CD4-positive, CD25-positive, alpha-beta regulatory T cell (primary cell): ENCODE measurements at regions not wholly inside any gene's neighbourhood (a gene's known extent, or its start where the extent isn't known, plus 50 kb on each side); places are given as distances from the start of the nearest gene placed in this dataset.

Experiments used
- ATAC-seq, 2 donors: fragments of 150-1000 bp; cut with Tn5 transposase; one replicate each; pipeline ENCODE4 v1.10.0; 2021; ENCODE audit warnings: low read depth in 2 of 2, moderate number of reproducible peaks in 2 of 2, moderate library complexity in 1 of 2
- DNase-seq, 3 donors: peaks; one replicate each; pipeline versions ENCODE4 v3.0.0 to v3.0.0-alpha.2; 2012 to 2022; ENCODE audit warnings: mixed read lengths in 1 of 3
- H3K27ac ChIP-seq: one replicate; pipeline ENCODE4 v1.7.0; 2013; ENCODE audit warnings: mild to moderate bottlenecking, low read length; ENCODE audit not compliant: insufficient read depth, poor library complexity, severe bottlenecking
- H3K27me3 ChIP-seq: one replicate; pipeline ENCODE4 v1.7.0; 2013; ENCODE audit warnings: low read length; ENCODE audit not compliant: control insufficient read depth, insufficient read depth
- H3K36me3 ChIP-seq: one replicate; pipeline ENCODE4 v1.7.0; 2013; ENCODE audit warnings: mild to moderate bottlenecking, low read length, moderate library complexity; ENCODE audit not compliant: control insufficient read depth, insufficient read depth
- H3K4me1 ChIP-seq: 2 replicates; pipeline ENCODE4 v1.7.0; 2013; ENCODE audit warnings: mild to moderate bottlenecking, low read length; ENCODE audit not compliant: insufficient read depth, control insufficient read depth, poor library complexity, severe bottlenecking
- H3K4me3 ChIP-seq: one replicate; pipeline ENCODE4 v1.7.0; 2013; ENCODE audit warnings: low read depth, mild to moderate bottlenecking, low read length, moderate library complexity
- H3K9me3 ChIP-seq, 2 experiments: 1 replicate in 1 of 2; 2 replicates in 1 of 2; pipeline ENCODE4 v1.7.0; 2013; ENCODE audit warnings: low read length in 2 of 2, mild to moderate bottlenecking in 1 of 2, moderate library complexity in 1 of 2; ENCODE audit not compliant: control insufficient read depth in 2 of 2
- H3K27ac Mint-ChIP-seq, 3 donors: one replicate each; pipeline ENCODE4 v1.8.0; 2020 to 2022; ENCODE audit warnings: mild to moderate bottlenecking in 3 of 3, mixed read lengths in 3 of 3, moderate library complexity in 2 of 3
- H3K27me3 Mint-ChIP-seq: one replicate; pipeline ENCODE4 v1.8.0; 2022; ENCODE audit warnings: mild to moderate bottlenecking, mixed read lengths
- H3K36me3 Mint-ChIP-seq: one replicate; pipeline ENCODE4 v1.8.0; 2020; ENCODE audit warnings: mixed read lengths
- H3K4me1 Mint-ChIP-seq, 4 donors: one replicate each; pipeline ENCODE4 v1.8.0; 2020 to 2022; ENCODE audit warnings: mixed read lengths in 4 of 4, mild to moderate bottlenecking in 1 of 4
- H3K4me3 Mint-ChIP-seq, 4 donors: one replicate each; pipeline ENCODE4 v1.8.0; 2020 to 2022; ENCODE audit warnings: mild to moderate bottlenecking in 4 of 4, mixed read lengths in 4 of 4, moderate library complexity in 3 of 4
- H3K9me3 Mint-ChIP-seq, 7 donors: one replicate each; pipeline ENCODE4 v1.8.0; 2020 to 2022; ENCODE audit warnings: mixed read lengths in 7 of 7, mild to moderate bottlenecking in 3 of 7, moderate library complexity in 2 of 7

DNA sequence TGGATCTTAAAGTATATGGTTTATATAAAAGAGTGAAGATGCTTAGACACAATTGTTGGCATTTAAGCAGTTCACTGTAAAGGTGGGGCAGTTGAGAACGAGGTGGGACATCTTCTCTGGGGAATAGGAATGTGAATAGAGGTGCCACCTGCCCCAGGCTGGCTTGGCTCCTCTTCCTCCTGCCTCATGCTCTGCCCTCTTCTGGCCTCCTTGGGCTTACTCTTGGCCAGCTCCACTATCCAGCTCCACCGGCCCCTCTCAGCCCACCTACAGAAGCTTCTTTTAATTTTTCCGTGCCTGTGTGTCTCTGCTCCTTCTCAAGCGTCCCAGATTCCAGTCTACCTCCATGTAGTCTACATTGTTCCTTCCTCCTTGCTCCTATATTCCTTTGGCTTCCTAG, 122.1 kb downstream of the NUF2 start:
- Histone ChIP-seq H3K4me3 (no peak overlapping the region), H3K9me3 (no peaks in the 10 kb centered on the region), H3K27ac (no peak overlapping the region), H3K4me1 (no peaks in the 10 kb centered on the region), H3K27me3 (no peaks in the 10 kb centered on the region), H3K36me3 (no peaks in the 10 kb centered on the region)
- DNase-seq: no peak
- ATAC-seq: no peak
- Mint-ChIP-seq H3K27ac (peak overlapping the region in 1 of 3 donors; percentile 6), H3K27me3 (no peaks in the 10 kb centered on the region), H3K4me3 (no peak overlapping the region), H3K9me3 (peaks cover 0 to 2% (median 0%) of the 10 kb centered on the region in 7 donors), H3K4me1 (no peaks in the 10 kb centered on the region), H3K36me3 (no peaks in the 10 kb centered on the region)

DNA sequence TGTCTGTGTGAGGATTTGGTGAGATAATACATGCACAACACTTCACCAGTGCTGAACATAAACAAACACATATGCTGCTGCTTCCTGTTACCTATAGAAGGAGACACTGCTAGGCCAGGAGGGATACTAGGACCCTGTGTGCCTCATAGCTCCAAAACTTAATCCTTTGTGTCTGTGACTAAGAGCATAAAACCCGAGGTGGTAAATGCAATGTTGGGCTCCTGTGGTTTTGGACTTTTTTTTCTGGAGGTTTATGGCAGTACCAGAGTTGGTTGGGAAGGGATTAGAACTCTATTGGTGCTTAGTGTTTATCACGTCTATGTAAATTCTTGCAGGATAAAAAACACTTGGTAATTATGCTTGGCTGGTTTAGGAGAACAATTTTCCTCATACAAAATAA, 122.9 kb downstream of the NUF2 start:
- Mint-ChIP-seq H3K4me1 (no peaks in the 10 kb centered on the region), H3K27ac (no peak overlapping the region), H3K9me3 (peaks cover 0 to 2% (median 0%) of the 10 kb centered on the region in 7 donors), H3K27me3 (no peaks in the 10 kb centered on the region), H3K4me3 (no peak overlapping the region), H3K36me3 (no peaks in the 10 kb centered on the region)
- DNase-seq (no peak), ATAC-seq (no peak)
- Histone ChIP-seq H3K9me3 (no peaks in the 10 kb centered on the region), H3K27ac (no peak overlapping the region), H3K4me3 (no peak overlapping the region), H3K4me1 (no peaks in the 10 kb centered on the region), H3K27me3 (no peaks in the 10 kb centered on the region), H3K36me3 (no peaks in the 10 kb centered on the region)

DNA sequence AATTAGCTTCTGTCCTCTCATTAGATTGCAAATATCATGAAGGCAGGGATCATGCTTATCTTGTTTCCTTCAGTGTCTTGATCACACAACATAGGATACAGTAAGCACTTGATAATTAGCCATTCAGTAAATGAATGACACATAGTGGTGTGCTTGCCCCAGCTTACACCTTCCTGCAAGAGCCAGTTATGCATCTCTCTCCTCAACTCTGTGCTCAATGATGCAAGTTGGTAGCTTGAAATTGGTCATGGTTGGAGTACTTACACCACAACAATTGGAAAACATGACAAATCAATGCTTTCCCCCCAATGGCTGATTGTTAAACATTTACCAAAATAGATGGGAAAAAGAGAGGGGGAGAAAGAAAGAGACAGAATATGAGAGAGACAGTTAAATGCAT, 129.2 kb downstream of the NUF2 start:
- H3K27ac Mint-ChIP-seq: no peak overlapping the region
- peaks cover 0 to 7% (median 0%) of the 10 kb centered on the region in 7 donors for H3K9me3 Mint-ChIP-seq
- Histone ChIP-seq H3K9me3 (no peaks in the 10 kb centered on the region), H3K36me3 (no peaks in the 10 kb centered on the region), H3K27ac (no peak overlapping the region), H3K27me3 (no peaks in the 10 kb centered on the region), H3K4me3 (no peak overlapping the region), H3K4me1 (no peaks in the 10 kb centered on the region)
- H3K4me1 Mint-ChIP-seq: no peaks in the 10 kb centered on the region
- no peak overlapping the region for H3K4me3 Mint-ChIP-seq
- H3K36me3 Mint-ChIP-seq: no peaks in the 10 kb centered on the region
- no peak for DNase-seq
- H3K27me3 Mint-ChIP-seq: no peaks in the 10 kb centered on the region
- no peak for ATAC-seq

DNA sequence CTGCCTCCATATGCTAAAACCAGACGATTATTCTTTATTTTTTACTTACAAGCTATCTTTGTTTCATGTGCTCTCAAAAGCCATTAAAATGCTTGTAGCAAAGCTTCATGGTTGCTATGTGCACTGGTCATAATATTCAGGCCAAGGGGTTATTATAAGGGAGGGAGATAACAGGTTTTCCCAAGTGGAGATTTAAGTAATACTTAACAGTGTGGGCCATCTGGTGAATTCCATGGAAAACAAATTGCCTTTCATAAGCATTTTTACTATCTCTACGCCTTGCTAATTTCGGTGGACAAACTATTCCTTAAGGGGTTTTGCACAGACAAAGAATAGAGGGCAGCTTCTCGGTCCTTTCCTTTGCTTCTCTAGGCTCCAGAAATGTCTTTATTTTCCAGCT, 137.8 kb downstream of the NUF2 start:
- H3K4me1 ChIP-seq: no peaks in the 10 kb centered on the region
- Mint-ChIP-seq H3K36me3 (no peaks in the 10 kb centered on the region), H3K27ac (no peak overlapping the region)

DNA sequence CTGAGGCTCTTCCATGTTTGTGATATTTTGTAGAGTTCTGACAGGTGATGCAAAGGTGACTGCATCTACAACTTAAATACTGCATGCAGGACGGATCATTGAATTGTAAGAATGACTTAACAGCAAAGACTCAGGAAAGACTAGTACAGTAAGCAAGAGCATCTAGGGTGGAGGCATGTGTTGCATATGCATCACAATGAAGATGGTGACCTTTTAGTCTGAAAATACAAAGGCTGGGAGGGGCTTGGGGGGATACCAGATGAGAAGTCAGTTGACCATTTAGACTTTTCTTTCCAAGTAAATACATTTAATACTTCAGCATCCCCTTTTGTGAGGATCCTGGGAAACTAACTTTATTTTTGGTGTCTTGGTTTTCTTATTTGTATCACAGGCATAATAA, 145.5 kb downstream of the NUF2 start:
- H3K36me3 Mint-ChIP-seq: no peaks in the 10 kb centered on the region
- no peak overlapping the region for H3K27ac Mint-ChIP-seq
- ATAC-seq (no peak), DNase-seq (no peak)
- no peaks in the 10 kb centered on the region for H3K4me1 Mint-ChIP-seq
- Histone ChIP-seq H3K27ac (no peak overlapping the region), H3K4me3 (no peak overlapping the region), H3K36me3 (no peaks in the 10 kb centered on the region), H3K27me3 (no peaks in the 10 kb centered on the region), H3K4me1 (no peaks in the 10 kb centered on the region), H3K9me3 (no peaks in the 10 kb centered on the region)
- no peak overlapping the region for H3K4me3 Mint-ChIP-seq
- H3K9me3 Mint-ChIP-seq: peaks cover 0 to 3% (median 0%) of the 10 kb centered on the region in 7 donors
- H3K27me3 Mint-ChIP-seq: no peaks in the 10 kb centered on the region

More for the DNA sequence above, 137.8 kb downstream of the NUF2 start:
- Histone ChIP-seq H3K27me3 (no peaks in the 10 kb centered on the region), H3K36me3 (no peaks in the 10 kb centered on the region), H3K27ac (no peak overlapping the region), H3K9me3 (no peaks in the 10 kb centered on the region), H3K4me3 (no peak overlapping the region)
- ATAC-seq (no peak), DNase-seq (no peak)
- no peak overlapping the region for H3K4me3 Mint-ChIP-seq
- H3K27me3 Mint-ChIP-seq: no peaks in the 10 kb centered on the region
- H3K4me1 Mint-ChIP-seq: no peaks in the 10 kb centered on the region
- H3K9me3 Mint-ChIP-seq: peaks cover 0 to 5% (median 0%) of the 10 kb centered on the region in 7 donors

DNA sequence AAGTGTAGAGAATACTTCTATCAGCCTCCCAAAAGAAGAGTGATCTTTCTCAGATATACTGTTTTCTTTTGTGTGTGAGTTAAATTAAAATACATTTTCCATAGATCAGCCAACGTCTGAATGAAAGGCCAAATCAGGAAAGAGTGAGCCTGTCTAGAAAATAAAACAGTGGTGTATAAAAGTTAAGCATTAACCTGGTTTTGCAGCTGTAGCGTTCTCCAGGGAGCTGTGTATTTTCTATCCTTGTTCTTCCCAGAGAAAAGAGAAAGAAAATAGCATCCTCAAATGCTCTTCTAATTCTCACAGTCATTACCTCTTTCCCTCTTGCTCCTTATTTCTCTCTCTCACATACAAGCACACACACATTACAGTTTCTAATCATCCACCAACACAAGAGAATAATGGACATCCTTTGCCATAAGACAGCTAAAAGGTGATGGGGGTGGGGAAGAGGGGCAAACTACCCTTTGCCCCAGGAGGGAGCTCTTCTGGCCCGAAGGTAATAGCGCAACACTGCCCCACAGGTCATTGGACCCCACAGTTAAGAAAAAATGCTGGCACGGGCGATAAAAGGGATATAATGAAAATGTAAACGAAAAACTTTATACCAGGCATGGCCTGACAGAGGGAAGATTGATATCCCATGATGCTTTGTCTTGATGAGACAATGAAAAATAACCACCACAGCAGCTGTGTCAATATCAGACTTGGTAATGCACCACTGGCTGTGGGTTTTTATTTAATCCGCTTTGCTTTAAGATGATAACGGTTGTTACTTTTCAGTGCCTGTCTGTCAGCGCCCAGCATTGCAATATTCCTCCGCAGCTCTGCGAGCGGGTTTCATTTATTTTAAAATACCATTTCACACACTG, 150.3 kb downstream of the NUF2 start:
- H3K27me3 ChIP-seq: no peaks in the 10 kb centered on the region
- H3K36me3 ChIP-seq: no peaks in the 10 kb centered on the region
- ATAC-seq: no peak
- Mint-ChIP-seq H3K36me3 (no peaks in the 10 kb centered on the region), H3K27ac (no peak overlapping the region), H3K4me3 (no peak overlapping the region), H3K27me3 (no peaks in the 10 kb centered on the region), H3K9me3 (peaks cover 0 to 1% (median 0%) of the 10 kb centered on the region in 7 donors), H3K4me1 (no peaks in the 10 kb centered on the region)
- H3K4me3 ChIP-seq: no peak overlapping the region
- H3K4me1 ChIP-seq: no peaks in the 10 kb centered on the region
- no peak for DNase-seq
- no peaks in the 10 kb centered on the region for H3K9me3 ChIP-seq
- H3K27ac ChIP-seq: no peak overlapping the region

DNA sequence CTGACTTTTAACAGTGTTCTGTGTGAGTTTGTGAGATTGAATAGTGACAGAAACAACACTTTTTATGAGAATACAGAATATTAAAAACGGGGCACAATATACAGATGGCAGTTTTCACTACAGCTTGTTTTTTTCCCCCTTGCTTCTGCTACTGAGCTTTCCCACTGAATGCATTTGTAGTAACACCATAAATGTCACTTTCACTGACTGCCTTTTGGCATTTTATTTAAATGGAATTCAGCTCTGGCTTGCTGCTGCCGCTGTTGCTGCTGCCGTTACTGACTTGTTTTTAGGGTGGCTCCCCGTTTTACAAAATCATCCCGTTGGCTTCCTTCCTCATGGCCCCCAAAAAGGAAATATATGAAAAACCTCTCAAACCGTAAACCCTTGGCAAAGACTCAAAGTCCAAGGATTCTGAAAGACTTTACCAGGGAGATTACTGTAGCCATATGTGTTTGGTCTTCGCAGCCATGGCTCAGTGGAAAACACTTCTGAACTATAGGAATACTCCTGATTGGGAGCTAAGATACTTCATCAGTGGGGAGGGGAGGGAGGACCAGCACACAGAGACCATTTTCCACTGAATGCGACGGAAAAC, 151.0 kb downstream of the NUF2 start:
- Histone ChIP-seq H3K27me3 (no peaks in the 10 kb centered on the region), H3K36me3 (no peaks in the 10 kb centered on the region), H3K4me1 (no peaks in the 10 kb centered on the region), H3K27ac (no peak overlapping the region), H3K9me3 (no peaks in the 10 kb centered on the region), H3K4me3 (no peak overlapping the region)
- ATAC-seq: no peak
- no peak for DNase-seq
- no peak overlapping the region for H3K27ac Mint-ChIP-seq
- peaks cover 0 to 3% (median 0%) of the 10 kb centered on the region in 7 donors for H3K9me3 Mint-ChIP-seq
- H3K27me3 Mint-ChIP-seq: no peaks in the 10 kb centered on the region
- H3K4me1 Mint-ChIP-seq: no peaks in the 10 kb centered on the region
- H3K36me3 Mint-ChIP-seq: no peaks in the 10 kb centered on the region
- no peak overlapping the region for H3K4me3 Mint-ChIP-seq
